ENCODE measurements at regions not wholly inside any gene's neighbourhood (a gene's known extent, or its start where the extent isn't known, plus 50 kb on each side); places are given as distances from the start of the nearest gene placed in this dataset.
"Not testable (repeated sequence)": the region's sequence is repeated elsewhere in the genome, so short reads cannot be mapped to it uniquely, and the experiment has no call there.

DNA sequence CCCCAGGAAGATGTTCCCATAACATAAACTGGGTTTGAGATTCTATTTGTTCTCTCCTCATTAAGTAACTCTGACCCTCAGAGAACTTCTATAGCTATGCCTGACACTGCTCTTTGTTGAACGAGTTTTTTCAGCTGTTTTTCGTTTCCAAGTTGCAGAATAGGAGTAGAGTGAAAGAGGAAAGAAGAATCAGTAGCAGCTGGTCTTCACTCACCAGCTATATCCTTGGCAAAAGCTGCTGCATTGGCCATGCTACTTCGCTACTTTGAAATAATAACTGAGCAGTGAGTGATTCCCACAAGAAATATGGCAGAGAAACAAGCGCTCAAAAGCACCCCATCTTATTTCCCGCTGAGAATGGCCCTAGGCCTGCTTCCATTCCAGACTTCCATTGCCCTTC is 329.0 kb downstream of the ISL1 start:
- Mint-ChIP-seq H3K4me3 (ENCODE audit: unreplicated experiment) (no peak overlapping the region), H3K4me1 (ENCODE audit: low read depth, unreplicated experiment) (no peaks in the 10 kb centered on the region), H3K27me3 (ENCODE audit: unreplicated experiment) (no peaks in the 10 kb centered on the region), H3K36me3 (ENCODE audit: unreplicated experiment) (no peaks in the 10 kb centered on the region), H3K27ac (ENCODE audit: unreplicated experiment) (no peak overlapping the region), H3K9me3 (ENCODE audit: unreplicated experiment) (peaks cover 1% of the 10 kb centered on the region)
- TF ChIP-seq, protein P1, sequence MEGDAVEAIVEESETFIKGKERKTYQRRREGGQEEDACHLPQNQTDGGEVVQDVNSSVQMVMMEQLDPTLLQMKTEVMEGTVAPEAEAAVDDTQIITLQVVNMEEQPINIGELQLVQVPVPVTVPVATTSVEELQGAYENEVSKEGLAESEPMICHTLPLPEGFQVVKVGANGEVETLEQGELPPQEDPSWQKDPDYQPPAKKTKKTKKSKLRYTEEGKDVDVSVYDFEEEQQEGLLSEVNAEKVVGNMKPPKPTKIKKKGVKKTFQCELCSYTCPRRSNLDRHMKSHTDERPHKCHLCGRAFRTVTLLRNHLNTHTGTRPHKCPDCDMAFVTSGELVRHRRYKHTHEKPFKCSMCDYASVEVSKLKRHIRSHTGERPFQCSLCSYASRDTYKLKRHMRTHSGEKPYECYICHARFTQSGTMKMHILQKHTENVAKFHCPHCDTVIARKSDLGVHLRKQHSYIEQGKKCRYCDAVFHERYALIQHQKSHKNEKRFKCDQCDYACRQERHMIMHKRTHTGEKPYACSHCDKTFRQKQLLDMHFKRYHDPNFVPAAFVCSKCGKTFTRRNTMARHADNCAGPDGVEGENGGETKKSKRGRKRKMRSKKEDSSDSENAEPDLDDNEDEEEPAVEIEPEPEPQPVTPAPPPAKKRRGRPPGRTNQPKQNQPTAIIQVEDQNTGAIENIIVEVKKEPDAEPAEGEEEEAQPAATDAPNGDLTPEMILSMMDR (IDR thresholded peaks at IDR 0.05; ENCODE audit: partially characterized antibody, unreplicated experiment) = no peak
- DNase-seq = no peak

DNA sequence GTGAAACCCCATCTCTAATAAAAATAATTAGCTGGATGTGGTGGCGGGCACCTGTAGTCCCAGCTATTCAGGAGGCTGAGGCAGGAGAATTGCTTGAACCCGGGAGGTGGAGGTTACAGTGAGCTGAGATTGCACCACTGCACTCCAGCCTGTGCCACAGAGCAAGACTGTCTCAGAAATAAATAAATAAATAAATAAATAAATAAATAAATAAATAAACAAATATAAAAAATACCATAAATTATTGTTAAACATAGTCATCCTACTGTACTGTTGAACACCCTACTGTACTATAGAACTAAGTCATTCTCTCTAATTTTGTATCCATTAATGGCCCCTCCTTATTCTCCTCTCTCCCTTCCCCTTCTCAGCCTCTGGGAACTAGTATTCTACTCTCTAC is 332.2 kb downstream of the ISL1 start:
- H3K4me1 Mint-ChIP-seq (ENCODE audit: low read depth, unreplicated experiment); H3K27ac Mint-ChIP-seq (ENCODE audit: unreplicated experiment); H3K9me3 Mint-ChIP-seq (ENCODE audit: unreplicated experiment); H3K36me3 Mint-ChIP-seq (ENCODE audit: unreplicated experiment); H3K27me3 Mint-ChIP-seq (ENCODE audit: unreplicated experiment); DNase-seq; H3K4me3 Mint-ChIP-seq (ENCODE audit: unreplicated experiment): not testable (repeated sequence)

DNA sequence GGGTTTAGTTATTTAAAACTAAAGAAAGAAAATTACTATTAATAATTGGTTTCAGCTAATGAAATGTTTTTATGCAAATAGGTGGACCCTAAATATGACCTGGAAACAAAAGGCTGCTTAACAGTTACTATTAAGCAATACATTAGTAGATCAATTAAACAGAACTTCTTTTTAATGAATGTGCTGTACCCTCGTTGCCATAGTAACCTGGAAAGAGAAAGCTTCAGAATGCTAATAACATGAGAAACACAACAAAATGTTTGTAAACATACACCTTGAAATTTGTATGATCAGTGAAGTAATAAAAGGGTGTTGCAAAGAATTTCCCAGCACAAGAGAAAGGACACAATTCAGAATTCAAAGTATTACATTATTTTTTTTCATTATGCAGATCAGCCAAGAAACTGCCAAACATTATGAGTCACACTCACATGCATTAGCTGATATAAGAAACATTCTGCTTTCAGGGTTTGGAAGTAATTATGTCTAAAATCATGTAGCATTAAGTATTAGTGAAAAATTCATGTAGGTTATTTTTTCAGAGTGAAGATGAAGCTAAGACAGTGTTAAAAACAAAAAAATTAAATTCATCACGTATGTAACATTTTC is 348.3 kb downstream of the ISL1 start:
- DNase-seq = no peak
- no peak overlapping the region for H3K27ac Mint-ChIP-seq (ENCODE audit: unreplicated experiment)
- no peak overlapping the region for H3K4me3 Mint-ChIP-seq (ENCODE audit: unreplicated experiment)
- H3K4me1 Mint-ChIP-seq (ENCODE audit: low read depth, unreplicated experiment) = peaks cover 4% of the 10 kb centered on the region
- H3K36me3 Mint-ChIP-seq (ENCODE audit: unreplicated experiment) = no peaks in the 10 kb centered on the region
- TF ChIP-seq, protein P1 (IDR thresholded peaks at IDR 0.05; ENCODE audit: partially characterized antibody, unreplicated experiment) = no peak
- no peaks in the 10 kb centered on the region for H3K9me3 Mint-ChIP-seq (ENCODE audit: unreplicated experiment)
- no peaks in the 10 kb centered on the region for H3K27me3 Mint-ChIP-seq (ENCODE audit: unreplicated experiment)

DNA sequence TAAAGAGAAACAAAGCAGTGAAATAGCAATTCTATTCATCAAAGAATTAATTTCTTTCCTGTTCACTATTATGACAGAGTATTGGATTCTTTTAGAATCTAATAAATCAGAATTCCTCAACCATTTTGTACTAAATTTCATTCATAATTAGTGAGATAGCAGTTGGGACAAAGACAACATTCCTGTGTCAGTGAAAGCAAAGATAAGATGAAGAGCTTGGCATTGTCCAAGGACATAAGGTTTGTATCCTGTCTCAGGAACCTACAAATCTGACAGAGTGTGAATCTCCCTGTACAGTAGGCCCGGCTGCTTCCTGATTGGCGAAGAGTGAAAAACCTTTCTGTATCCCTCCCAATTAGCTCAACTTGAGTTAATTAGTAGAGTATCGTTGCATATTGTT is 349.1 kb downstream of the ISL1 start:
- no peak for DNase-seq
- no peak overlapping the region for H3K4me3 Mint-ChIP-seq (ENCODE audit: unreplicated experiment)
- TF ChIP-seq, protein P1 (IDR thresholded peaks at IDR 0.05; ENCODE audit: partially characterized antibody, unreplicated experiment) = no peak
- peaks cover 4% of the 10 kb centered on the region for H3K4me1 Mint-ChIP-seq (ENCODE audit: low read depth, unreplicated experiment)
- no peaks in the 10 kb centered on the region for H3K36me3 Mint-ChIP-seq (ENCODE audit: unreplicated experiment)
- no peaks in the 10 kb centered on the region for H3K27me3 Mint-ChIP-seq (ENCODE audit: unreplicated experiment)
- no peaks in the 10 kb centered on the region for H3K9me3 Mint-ChIP-seq (ENCODE audit: unreplicated experiment)
- H3K27ac Mint-ChIP-seq (ENCODE audit: unreplicated experiment) = no peak overlapping the region

DNA sequence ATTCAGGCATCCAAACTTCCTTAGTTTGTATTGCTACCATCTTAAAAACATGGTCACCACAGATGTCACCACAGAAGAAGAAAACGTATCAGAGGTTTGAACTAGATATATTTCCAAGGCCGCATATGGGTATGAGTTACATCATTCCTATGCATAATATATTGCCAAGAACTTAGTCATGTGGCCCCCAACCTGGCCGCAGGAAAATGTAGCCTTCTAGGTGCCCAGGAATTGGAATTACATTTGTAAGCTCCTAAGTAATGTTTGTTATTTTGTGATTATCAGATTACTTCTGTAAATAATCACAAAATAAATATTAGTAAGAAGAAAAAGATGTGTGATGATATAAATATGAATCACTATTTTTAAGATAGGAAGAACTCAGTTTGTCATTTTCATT is 351.4 kb downstream of the ISL1 start:
- no peak overlapping the region for H3K27ac Mint-ChIP-seq (ENCODE audit: unreplicated experiment)
- TF ChIP-seq, protein P1 (IDR thresholded peaks at IDR 0.05; ENCODE audit: partially characterized antibody, unreplicated experiment) = no peak
- DNase-seq = no peak
- peaks cover 4% of the 10 kb centered on the region for H3K4me1 Mint-ChIP-seq (ENCODE audit: low read depth, unreplicated experiment)
- peaks cover under 1% of the 10 kb centered on the region for H3K9me3 Mint-ChIP-seq (ENCODE audit: unreplicated experiment)
- no peaks in the 10 kb centered on the region for H3K27me3 Mint-ChIP-seq (ENCODE audit: unreplicated experiment)
- no peaks in the 10 kb centered on the region for H3K36me3 Mint-ChIP-seq (ENCODE audit: unreplicated experiment)
- H3K4me3 Mint-ChIP-seq (ENCODE audit: unreplicated experiment) = no peak overlapping the region
